BLaER1 treated with 17β-estradiol and CSF1 and Interleukin-3, amounts not matched to agents 10 nM and 100 nM (cell line): ENCODE measurements at regions not wholly inside any gene's neighbourhood (a gene's known extent, or its start where the extent isn't known, plus 50 kb on each side); places are given as distances from the start of the nearest gene placed in this dataset.

Experiments
- H3K27ac ChIP-seq, 11 experiments: shearing (Covaris generic); formaldehyde crosslinking; 2 replicates each; pipeline ENCODE4 v1.8.1; 2022
- H3K27me3 ChIP-seq, 11 experiments: shearing (Covaris generic); formaldehyde crosslinking; 2 replicates each; pipeline ENCODE4 v1.8.1; 2022
- H3K36me3 ChIP-seq, 11 experiments: shearing (Covaris generic); formaldehyde crosslinking; 2 replicates each; pipeline ENCODE4 v1.8.1; 2022
- H3K4me1 ChIP-seq, 10 experiments: shearing (Covaris generic); formaldehyde crosslinking; 2 replicates each; pipeline ENCODE4 v1.8.1; 2022
- H3K4me2 ChIP-seq, 11 experiments: shearing (Covaris generic); formaldehyde crosslinking; 2 replicates each; pipeline ENCODE4 v1.8.1; 2022
- H3K4me3 ChIP-seq, 10 experiments: shearing (Covaris generic); formaldehyde crosslinking; 2 replicates each; pipeline ENCODE4 v1.8.1; 2022
- H3K9ac ChIP-seq, 11 experiments: shearing (Covaris generic); formaldehyde crosslinking; 2 replicates each; pipeline ENCODE4 v1.8.1; 2022
- H3K9me3 ChIP-seq, 11 experiments: shearing (Covaris generic); formaldehyde crosslinking; replicated peaks in 1 of 11; 2 replicates each; pipeline ENCODE4 v1.8.1; 2022
- H4K20me1 ChIP-seq, 11 experiments: shearing (Covaris generic); formaldehyde crosslinking; 2 replicates each; pipeline ENCODE4 v1.8.1; 2022
- Cebpa-rat ChIP-seq, 11 experiments: shearing (Covaris generic); IDR thresholded peaks; 2 replicates each; pipeline ENCODE4 v1.8.1; 2022

DNA sequence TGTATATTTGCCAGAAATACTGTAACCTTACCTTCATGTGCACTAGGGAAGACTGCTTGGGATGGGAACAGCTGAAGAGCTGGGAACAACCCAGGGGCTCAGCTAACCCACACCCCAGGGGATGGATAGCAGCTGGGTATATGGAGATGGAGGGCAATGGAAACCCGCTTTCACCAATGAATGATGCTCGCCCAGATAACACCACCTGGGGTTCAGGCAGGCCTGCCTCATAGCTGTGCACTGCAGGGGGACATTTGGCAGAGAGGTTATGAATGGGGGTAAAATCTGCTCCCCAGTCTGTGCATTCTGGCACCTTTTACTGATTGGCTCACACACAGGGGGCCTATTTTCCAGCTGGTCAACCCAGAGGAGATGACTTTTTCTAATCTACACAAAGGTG lies 170.7 kb downstream of the CHST1 start:
- H3K9ac ChIP-seq, result no peak overlapping the region
- no peaks in the 10 kb centered on the region for H3K27me3 ChIP-seq
- no peak overlapping the region for H3K4me3 ChIP-seq
- H4K20me1 ChIP-seq, result no peaks in the 10 kb centered on the region
- no peak for TF ChIP-seq Cebpa-rat (IDR thresholded peaks at IDR 0.05)
- H3K9me3 ChIP-seq, result peaks cover 4 to 31% (median 11%) of the 10 kb centered on the region in 11 experiments; a peak in 15 of 22 replicates
- no peaks in the 10 kb centered on the region for H3K36me3 ChIP-seq
- no peak overlapping the region for H3K27ac ChIP-seq
- H3K4me2 ChIP-seq, result no peak overlapping the region
- no peaks in the 10 kb centered on the region for H3K4me1 ChIP-seq

DNA sequence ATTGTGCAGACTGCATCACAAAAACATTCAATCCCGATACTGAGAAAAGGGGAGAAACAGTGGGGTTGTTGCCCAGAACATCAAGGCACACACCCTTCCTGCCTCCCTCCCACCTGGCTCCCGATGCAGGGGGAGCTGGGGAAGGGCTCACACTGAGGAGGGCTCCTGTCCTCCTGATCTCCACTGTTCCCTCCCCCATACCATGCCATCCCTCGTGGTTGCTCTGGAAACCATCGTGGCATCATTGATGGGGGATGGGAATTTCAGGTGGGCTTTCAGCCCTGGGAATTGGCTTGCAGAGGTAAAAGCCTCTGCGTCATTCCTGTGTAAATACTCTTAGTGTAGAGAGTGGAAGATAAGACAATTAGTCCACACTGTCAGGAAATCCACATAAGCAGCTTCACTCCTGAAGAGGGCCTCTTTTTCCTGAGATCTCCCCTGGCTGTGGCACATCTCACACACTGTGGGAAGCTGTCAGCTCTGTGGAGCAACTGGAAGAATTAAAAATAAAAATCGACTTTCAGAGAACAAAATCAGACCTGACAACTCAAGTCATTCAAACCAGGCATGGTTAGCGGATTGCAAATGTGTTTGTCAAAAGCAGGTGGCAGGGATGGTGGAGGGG lies 176.0 kb downstream of the CHST1 start:
- no peaks in the 10 kb centered on the region for H3K27me3 ChIP-seq

DNA sequence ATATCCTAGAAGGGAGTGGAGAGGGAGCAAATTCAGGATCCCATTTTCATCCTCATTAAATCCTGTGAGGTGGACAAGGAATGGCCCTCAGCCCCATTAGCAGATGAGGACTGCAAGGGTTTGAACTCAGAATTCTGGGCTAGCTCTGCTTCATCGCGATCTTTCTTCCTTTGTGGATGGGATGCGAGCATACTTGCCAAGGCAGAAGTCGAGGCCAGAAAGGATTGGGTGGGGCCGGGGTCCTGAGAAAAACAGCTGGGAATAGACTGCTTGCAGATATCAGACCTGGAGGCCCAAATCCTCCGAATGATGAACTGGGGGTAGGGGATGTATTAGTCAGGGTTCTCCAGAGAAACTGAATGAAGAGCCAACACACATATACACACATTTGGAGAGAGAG lies 179.0 kb downstream of the CHST1 start:
- no peak for TF ChIP-seq Cebpa-rat (IDR thresholded peaks at IDR 0.05)

More for the DNA sequence above, 176.0 kb downstream of the CHST1 start:
- H3K4me2 ChIP-seq, result no peak overlapping the region
- H3K36me3 ChIP-seq, result no peaks in the 10 kb centered on the region
- no peaks in the 10 kb centered on the region for H4K20me1 ChIP-seq
- no peaks in the 10 kb centered on the region for H3K4me1 ChIP-seq
- H3K9me3 ChIP-seq, result peaks cover 0 to 15% (median 0%) of the 10 kb centered on the region in 11 experiments; a peak in 3 of 22 replicates
- H3K27ac ChIP-seq, result no peak overlapping the region
- H3K4me3 ChIP-seq, result no peak overlapping the region
- no peak for TF ChIP-seq Cebpa-rat (IDR thresholded peaks at IDR 0.05)
- H3K9ac ChIP-seq, result no peak overlapping the region

DNA sequence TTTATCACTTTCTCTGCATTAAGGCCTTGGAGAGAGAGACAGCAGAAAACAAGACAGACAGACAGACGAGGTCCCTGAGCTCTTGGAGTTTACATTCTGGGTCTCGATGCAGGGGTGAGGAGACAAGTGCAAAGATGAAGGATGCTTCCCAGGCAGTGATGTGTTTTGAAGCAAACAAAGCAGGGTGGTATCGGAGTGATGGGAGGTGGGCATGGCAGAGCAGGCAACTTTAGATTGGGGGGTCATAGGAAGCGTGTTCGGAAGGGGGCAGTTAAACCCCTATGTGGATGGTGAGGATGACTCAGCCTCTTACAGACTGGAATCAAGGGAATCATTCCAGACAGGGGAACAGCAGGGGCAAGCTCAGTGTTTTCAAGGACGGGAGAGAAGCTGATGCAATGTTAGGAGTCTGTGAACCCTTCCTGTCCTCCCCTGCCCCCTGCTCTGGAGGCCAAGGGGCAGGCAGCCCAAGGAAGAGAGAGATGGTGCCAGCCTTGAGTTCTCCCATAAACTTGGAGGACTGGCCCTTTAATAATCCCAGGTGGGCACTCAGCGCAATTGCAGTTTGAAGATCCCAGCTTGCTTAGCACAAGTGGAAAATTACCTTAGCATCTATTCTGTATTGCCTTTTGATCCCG lies 180.2 kb downstream of the CHST1 start:
- no peaks in the 10 kb centered on the region for H3K9me3 ChIP-seq
- no peaks in the 10 kb centered on the region for H3K36me3 ChIP-seq
- no peak overlapping the region for H3K4me3 ChIP-seq
- peaks cover 0 to 5% (median 0%) of the 10 kb centered on the region in 10 experiments; a peak in 4 of 20 replicates for H3K4me1 ChIP-seq
- H3K27me3 ChIP-seq, result no peaks in the 10 kb centered on the region
- no peak for TF ChIP-seq Cebpa-rat (IDR thresholded peaks at IDR 0.05)
- no peak overlapping the region for H3K27ac ChIP-seq
- no peaks in the 10 kb centered on the region for H4K20me1 ChIP-seq
- no peak overlapping the region for H3K4me2 ChIP-seq
- H3K9ac ChIP-seq, result no peak overlapping the region

More for the DNA sequence above, 179.0 kb downstream of the CHST1 start:
- no peak overlapping the region for H3K4me3 ChIP-seq
- no peaks in the 10 kb centered on the region for H3K27me3 ChIP-seq
- H3K9ac ChIP-seq, result no peak overlapping the region
- no peak overlapping the region for H3K27ac ChIP-seq
- no peaks in the 10 kb centered on the region for H3K36me3 ChIP-seq
- peaks cover 0 to 5% (median 0%) of the 10 kb centered on the region in 10 experiments; a peak in 4 of 20 replicates for H3K4me1 ChIP-seq
- no peak overlapping the region for H3K4me2 ChIP-seq
- no peaks in the 10 kb centered on the region for H3K9me3 ChIP-seq
- H4K20me1 ChIP-seq, result no peaks in the 10 kb centered on the region

DNA sequence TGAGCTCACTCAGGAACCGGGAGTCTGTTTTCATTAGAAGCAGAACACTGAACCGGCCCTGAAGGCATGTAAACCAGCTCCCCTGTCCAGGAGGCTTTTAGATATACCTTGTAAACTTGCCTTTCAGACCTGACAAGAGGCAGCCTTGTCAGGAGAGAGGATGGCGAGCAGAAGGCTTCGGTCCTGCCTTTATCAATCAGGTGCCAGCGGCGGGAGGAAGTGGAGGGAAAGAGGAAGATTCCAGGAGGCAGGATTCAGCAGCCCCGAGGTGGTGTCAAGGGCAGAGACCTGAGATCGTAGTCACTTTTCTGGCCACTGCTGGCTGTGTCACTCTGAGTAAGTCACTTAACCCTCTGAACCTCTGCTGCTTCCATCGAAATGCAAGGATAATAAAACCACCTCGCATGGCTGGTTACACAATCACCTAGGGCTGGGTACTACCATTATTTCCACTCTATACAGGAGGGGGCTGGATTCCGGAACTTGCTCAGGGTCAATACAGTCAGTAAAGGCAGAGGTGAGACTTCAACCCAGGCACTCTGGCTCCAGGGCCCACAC lies 181.0 kb downstream of the CHST1 start:
- Histone ChIP-seq H3K27me3 (no peaks in the 10 kb centered on the region), H3K9ac (no peak overlapping the region), H3K4me2 (no peak overlapping the region), H3K9me3 (no peaks in the 10 kb centered on the region), H4K20me1 (no peaks in the 10 kb centered on the region), H3K4me3 (no peak overlapping the region), H3K4me1 (peaks cover 0 to 5% (median 0%) of the 10 kb centered on the region in 10 experiments; a peak in 4 of 20 replicates), H3K27ac (no peak overlapping the region), H3K36me3 (no peaks in the 10 kb centered on the region)
- no peak for TF ChIP-seq Cebpa-rat (IDR thresholded peaks at IDR 0.05)

DNA sequence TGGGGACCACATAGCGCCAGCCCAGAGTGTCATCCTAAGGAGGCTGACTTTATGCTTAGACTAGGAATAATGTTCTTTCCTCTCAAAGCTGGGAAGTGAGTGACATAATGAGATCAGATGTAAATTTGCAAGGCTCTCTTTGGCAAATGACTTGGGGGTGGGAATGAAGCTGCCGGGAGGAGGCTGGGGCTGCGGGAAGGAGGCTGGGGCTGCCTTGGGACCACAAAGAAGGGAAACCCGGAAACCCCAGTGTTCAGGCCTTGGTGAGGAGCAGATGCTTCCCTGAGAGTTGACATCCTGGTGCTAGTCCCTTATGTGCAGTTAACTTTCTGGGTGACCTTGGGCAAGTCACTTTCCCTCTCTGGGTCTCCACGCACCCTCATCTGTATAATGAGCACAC lies 182.0 kb downstream of the CHST1 start:
- H3K4me3 ChIP-seq, result no peak overlapping the region
- TF ChIP-seq Cebpa-rat (IDR thresholded peaks at IDR 0.05), result no peak
- no peaks in the 10 kb centered on the region for H3K27me3 ChIP-seq
- no peaks in the 10 kb centered on the region for H3K36me3 ChIP-seq
- H3K9ac ChIP-seq, result no peak overlapping the region
- H3K4me2 ChIP-seq, result peak overlapping the region in 2 of 11 experiments; percentile 19 to 22; a peak in 3 of 22 replicates
- no peak overlapping the region for H3K27ac ChIP-seq
- peaks cover 0 to 5% (median 0%) of the 10 kb centered on the region in 10 experiments; a peak in 4 of 20 replicates for H3K4me1 ChIP-seq
- H4K20me1 ChIP-seq, result no peaks in the 10 kb centered on the region
- H3K9me3 ChIP-seq, result no peaks in the 10 kb centered on the region

DNA sequence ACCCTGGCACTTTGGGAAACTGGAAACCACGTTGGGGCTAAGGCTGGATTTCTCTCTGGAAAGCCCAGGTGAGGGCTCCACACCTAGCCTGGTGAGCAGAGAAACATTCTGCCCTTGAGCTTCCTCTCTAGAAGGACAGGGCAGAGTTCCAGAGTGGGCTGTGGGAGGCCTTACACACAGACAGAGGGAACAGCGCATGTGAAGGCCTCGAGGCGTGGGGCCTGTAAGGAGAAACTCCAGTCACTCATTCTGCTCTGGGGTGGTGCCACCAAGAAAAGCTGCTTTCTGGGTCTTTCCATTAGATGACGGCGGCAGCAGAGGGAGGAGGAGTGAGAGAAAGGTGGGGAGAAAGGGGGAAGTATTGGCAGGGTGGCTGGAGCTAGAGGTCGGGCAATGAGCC lies 183.1 kb downstream of the CHST1 start:
- no peak overlapping the region for H3K9ac ChIP-seq
- H3K4me1 ChIP-seq, result peaks cover 0 to 5% (median 0%) of the 10 kb centered on the region in 10 experiments; a peak in 4 of 20 replicates
- H3K4me2 ChIP-seq, result no peak overlapping the region
- TF ChIP-seq Cebpa-rat (IDR thresholded peaks at IDR 0.05), result no peak
- no peaks in the 10 kb centered on the region for H3K27me3 ChIP-seq
- no peaks in the 10 kb centered on the region for H3K36me3 ChIP-seq
- H3K4me3 ChIP-seq, result no peak overlapping the region
- no peaks in the 10 kb centered on the region for H3K9me3 ChIP-seq
- H4K20me1 ChIP-seq, result no peaks in the 10 kb centered on the region
- no peak overlapping the region for H3K27ac ChIP-seq

DNA sequence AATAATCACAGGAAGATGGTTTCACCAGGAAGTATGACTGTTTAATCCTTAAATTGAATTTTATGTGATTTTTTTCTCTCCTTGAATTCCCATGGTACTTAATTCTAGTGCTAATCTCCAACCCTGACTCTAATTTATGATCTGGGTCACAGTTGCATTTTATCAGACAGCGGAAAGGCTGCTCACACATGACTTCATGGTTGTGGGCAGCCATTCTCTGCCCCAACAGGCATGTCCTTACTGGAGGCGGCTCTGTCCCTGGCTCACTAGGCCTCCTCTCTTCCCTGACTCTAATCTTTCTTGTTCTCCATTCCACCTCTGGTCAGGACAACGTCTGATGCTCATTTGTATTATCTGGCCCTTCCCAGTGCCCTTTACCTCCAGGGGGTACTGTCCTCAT lies 184.4 kb downstream of the CHST1 start:
- Histone ChIP-seq H4K20me1 (no peaks in the 10 kb centered on the region), H3K4me3 (no peak overlapping the region), H3K9ac (no peak overlapping the region), H3K4me1 (peaks cover 0 to 5% (median 0%) of the 10 kb centered on the region in 10 experiments; a peak in 4 of 20 replicates), H3K36me3 (no peaks in the 10 kb centered on the region), H3K9me3 (no peaks in the 10 kb centered on the region), H3K4me2 (no peak overlapping the region), H3K27me3 (no peaks in the 10 kb centered on the region), H3K27ac (no peak overlapping the region)
- no peak for TF ChIP-seq Cebpa-rat (IDR thresholded peaks at IDR 0.05)

DNA sequence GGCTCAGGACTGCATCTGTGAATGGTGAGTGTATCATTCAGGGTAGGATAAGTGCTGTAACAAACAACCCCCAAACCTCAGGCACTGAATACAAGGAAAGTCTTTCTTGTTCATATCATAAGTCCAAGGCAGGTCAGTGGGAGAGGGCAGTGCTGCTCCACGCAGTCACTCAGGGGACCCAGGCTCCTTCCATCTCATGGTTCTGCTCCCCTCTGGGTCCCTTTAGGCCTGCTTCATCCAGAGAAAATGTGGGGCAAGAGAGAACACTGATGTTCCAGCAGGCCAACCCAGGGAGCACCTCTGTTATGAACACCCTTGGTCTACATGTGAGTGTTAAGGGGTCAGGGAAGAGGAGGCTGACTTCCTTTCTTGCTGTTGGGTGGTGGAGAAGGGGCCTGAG lies 187.8 kb downstream of the CHST1 start:
- H3K9ac ChIP-seq, result no peak overlapping the region
- H4K20me1 ChIP-seq, result no peaks in the 10 kb centered on the region
- no peaks in the 10 kb centered on the region for H3K9me3 ChIP-seq
- H3K4me1 ChIP-seq, result no peaks in the 10 kb centered on the region
- no peak overlapping the region for H3K27ac ChIP-seq
- H3K36me3 ChIP-seq, result no peaks in the 10 kb centered on the region
- no peak overlapping the region for H3K4me2 ChIP-seq
- no peak for TF ChIP-seq Cebpa-rat (IDR thresholded peaks at IDR 0.05)
- H3K27me3 ChIP-seq, result no peaks in the 10 kb centered on the region
- no peak overlapping the region for H3K4me3 ChIP-seq
